ENCODE measurements at regions not wholly inside any gene's neighbourhood (a gene's known extent, or its start where the extent isn't known, plus 50 kb on each side); places are given as distances from the start of the nearest gene placed in this dataset.

DNA sequence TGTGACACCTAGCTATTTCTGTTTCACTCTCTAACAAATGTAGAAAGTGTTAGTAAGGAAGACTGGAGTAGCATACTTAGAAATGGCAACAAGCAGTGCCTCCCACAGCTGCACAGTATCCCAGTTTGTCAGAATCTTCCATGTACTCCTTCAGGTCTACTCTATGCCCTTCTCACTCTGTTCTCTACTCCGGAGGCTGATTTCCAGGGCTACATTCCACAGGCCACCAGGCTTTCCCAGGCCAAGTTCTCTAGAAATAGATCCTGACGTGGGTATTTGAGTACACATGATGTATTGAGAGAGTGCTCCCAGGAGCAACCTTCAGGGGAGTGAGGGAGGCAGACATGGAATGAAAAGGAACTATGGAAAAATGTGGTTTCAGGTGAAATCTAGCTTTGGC is 177.3 kb upstream of the GK2 start:
- Histone ChIP-seq H3K27me3 (no peaks in the 10 kb centered on the region), H3K27ac (no peak overlapping the region), H3K4me3 (no peak overlapping the region), H3K4me1 (no peaks in the 10 kb centered on the region), H3K36me3 (replicated peaks in 1 of 2; ENCODE audit: insufficient read depth in 1 of 2, low read depth in 2 of 2) (no peaks in the 10 kb centered on the region), H3K9me3 (no peaks in the 10 kb centered on the region)
- intact Hi-C loops (cut with DNase I), result no loop called here
- DNase-seq (no peak), ATAC-seq (no peak)
- WGBS, 2 donors, result 53 to 66% methylated on average over 2 of the region's 2 CpGs
- no peak for TF ChIP-seq POLR2A (IDR thresholded peaks at IDR 0.05)
- TF ChIP-seq, protein P1, sequence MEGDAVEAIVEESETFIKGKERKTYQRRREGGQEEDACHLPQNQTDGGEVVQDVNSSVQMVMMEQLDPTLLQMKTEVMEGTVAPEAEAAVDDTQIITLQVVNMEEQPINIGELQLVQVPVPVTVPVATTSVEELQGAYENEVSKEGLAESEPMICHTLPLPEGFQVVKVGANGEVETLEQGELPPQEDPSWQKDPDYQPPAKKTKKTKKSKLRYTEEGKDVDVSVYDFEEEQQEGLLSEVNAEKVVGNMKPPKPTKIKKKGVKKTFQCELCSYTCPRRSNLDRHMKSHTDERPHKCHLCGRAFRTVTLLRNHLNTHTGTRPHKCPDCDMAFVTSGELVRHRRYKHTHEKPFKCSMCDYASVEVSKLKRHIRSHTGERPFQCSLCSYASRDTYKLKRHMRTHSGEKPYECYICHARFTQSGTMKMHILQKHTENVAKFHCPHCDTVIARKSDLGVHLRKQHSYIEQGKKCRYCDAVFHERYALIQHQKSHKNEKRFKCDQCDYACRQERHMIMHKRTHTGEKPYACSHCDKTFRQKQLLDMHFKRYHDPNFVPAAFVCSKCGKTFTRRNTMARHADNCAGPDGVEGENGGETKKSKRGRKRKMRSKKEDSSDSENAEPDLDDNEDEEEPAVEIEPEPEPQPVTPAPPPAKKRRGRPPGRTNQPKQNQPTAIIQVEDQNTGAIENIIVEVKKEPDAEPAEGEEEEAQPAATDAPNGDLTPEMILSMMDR (IDR thresholded peaks at IDR 0.05), result no peak

DNA sequence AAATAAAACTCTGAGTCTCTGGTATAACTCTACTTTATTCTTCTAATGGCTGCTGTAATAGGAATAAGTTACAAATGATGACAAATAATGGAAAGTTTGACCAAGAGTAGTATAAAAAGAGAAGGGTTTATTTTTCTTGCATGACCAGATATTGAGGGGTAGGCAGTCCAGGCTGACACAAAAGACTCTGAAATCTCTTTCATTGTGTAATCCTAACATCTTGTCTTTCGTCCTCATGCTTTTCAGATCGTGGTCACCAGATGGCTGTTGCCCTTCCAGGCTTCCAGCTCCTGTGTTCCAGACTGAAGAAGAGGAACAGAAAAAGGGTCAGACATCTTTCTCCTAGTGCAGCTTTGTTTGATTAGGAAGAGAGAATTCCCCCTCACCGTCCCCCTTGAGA is 176.9 kb upstream of the GK2 start:
- Histone ChIP-seq H3K4me3 (no peak overlapping the region), H3K27ac (no peak overlapping the region), H3K36me3 (replicated peaks in 1 of 2; ENCODE audit: insufficient read depth in 1 of 2, low read depth in 2 of 2) (no peaks in the 10 kb centered on the region), H3K9me3 (no peaks in the 10 kb centered on the region), H3K27me3 (no peaks in the 10 kb centered on the region), H3K4me1 (no peaks in the 10 kb centered on the region)
- DNase-seq, result no peak
- intact Hi-C loops (cut with DNase I), result no loop called here
- WGBS, 2 donors, result 38 to 53% methylated on average over 3 of the region's 3 CpGs
- TF ChIP-seq, protein P1 (IDR thresholded peaks at IDR 0.05), result no peak
- TF ChIP-seq POLR2A (IDR thresholded peaks at IDR 0.05), result no peak
- ATAC-seq, result no peak

DNA sequence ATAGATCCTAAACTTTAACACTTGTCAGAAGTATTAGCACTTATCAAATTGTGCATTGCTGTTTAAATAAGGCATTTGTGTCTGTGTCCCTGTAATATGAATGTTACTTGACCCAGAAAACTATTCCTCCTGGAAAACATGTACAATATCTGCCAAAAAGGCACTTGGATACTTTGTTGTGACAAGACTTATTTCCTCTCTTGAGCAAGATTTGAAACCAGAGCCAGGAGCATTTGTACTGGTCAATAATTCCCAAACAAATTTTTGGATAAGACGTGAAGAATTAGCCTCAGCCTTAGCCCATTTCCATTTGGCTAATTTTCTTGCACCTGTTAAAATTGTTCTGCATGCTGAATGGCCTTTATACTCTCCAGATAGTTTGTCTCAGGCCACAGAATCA is 176.3 kb upstream of the GK2 start:
- Histone ChIP-seq H3K9me3 (no peaks in the 10 kb centered on the region), H3K4me3 (no peak overlapping the region), H3K27ac (no peak overlapping the region), H3K27me3 (no peaks in the 10 kb centered on the region), H3K4me1 (no peaks in the 10 kb centered on the region), H3K36me3 (replicated peaks in 1 of 2; ENCODE audit: insufficient read depth in 1 of 2, low read depth in 2 of 2) (no peaks in the 10 kb centered on the region)
- ATAC-seq (no peak), DNase-seq (no peak)
- TF ChIP-seq POLR2A (IDR thresholded peaks at IDR 0.05), result no peak
- TF ChIP-seq, protein P1 (IDR thresholded peaks at IDR 0.05), result no peak
- WGBS, 2 donors, result 67 to 77% methylated on average over 1 of the region's 1 CpG
- intact Hi-C loops (cut with DNase I), result no loop called here

DNA sequence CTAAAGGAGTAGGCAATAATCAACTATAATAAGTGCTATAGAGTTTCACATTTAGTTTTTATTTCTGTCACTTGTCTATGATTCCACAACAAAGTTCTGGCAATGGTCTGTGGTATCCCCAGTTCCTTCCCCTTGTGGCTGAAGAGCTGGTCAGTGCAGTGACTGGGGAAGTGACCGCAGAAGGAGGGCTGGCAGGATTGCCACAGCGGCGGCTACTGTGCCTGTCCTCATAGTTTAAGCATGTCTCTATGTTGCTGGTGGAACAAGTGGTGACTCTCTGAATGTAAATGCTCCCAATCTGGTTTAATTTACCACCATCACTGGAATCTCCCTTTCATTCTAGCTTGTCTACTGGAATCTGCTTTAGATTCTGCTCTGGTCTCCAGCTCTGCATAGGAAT is 170.6 kb upstream of the GK2 start:
- intact Hi-C loops (cut with DNase I), result no loop called here
- no peak overlapping the region for H3K4me3 ChIP-seq
- no peaks in the 10 kb centered on the region for H3K9me3 ChIP-seq
- H3K27ac ChIP-seq, result no peak overlapping the region
- no peaks in the 10 kb centered on the region for H3K27me3 ChIP-seq
- no peak for TF ChIP-seq POLR2A (IDR thresholded peaks at IDR 0.05)
- TF ChIP-seq, protein P1 (IDR thresholded peaks at IDR 0.05), result no peak
- H3K36me3 ChIP-seq (replicated peaks in 1 of 2; ENCODE audit: insufficient read depth in 1 of 2, low read depth in 2 of 2), result no peaks in the 10 kb centered on the region
- no peak for ATAC-seq
- H3K4me1 ChIP-seq, result peaks cover 7% of the 10 kb centered on the region
- WGBS, 2 donors, result 71 to 89% methylated on average over 3 of the region's 3 CpGs
- DNase-seq, result no peak

DNA sequence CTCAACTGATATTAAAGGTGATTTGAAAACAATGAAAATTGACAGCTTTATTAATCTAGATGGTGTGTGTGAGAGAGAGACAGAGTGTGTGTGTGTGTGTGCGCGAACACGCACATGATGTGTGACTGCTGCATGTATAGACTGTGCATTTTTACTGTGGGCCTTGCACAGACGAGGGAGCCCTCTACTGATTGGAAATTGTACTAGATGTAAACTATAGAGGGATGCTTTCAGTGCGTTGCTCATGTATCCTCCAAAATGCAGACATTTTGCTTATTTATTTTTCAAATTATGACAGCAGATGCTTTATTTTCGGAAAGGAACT is 168.4 kb upstream of the GK2 start:
- TF ChIP-seq, protein P1 (IDR thresholded peaks at IDR 0.05), result peak in 4 of 7 experiments; percentile 14 to 30 (median 24)
- TF ChIP-seq POLR2A (IDR thresholded peaks at IDR 0.05), result no peak
- no peaks in the 10 kb centered on the region for H3K27me3 ChIP-seq
- ATAC-seq, result no peak
- intact Hi-C loops (cut with DNase I), result no loop called here
- no peaks in the 10 kb centered on the region for H3K9me3 ChIP-seq
- no peak overlapping the region for H3K4me3 ChIP-seq
- H3K27ac ChIP-seq, result no peak overlapping the region
- 26 to 27% methylated on average over 6 of the region's 6 CpGs for WGBS, 2 donors
- H3K4me1 ChIP-seq, result peaks cover 7% of the 10 kb centered on the region
- H3K36me3 ChIP-seq (replicated peaks in 1 of 2; ENCODE audit: insufficient read depth in 1 of 2, low read depth in 2 of 2), result no peaks in the 10 kb centered on the region
- DNase-seq, result no peak
